Chondrocyte (in vitro differentiated cells): ENCODE measurements at regions not wholly inside any gene's neighbourhood (a gene's known extent, or its start where the extent isn't known, plus 50 kb on each side); places are given as distances from the start of the nearest gene placed in this dataset.

Source experiments
- DNase-seq: peaks from one replicate; pipeline ENCODE4 v3.0.0; 2021; ENCODE audit warnings: mixed read lengths, low spot score
- H3K27ac Mint-ChIP-seq: one replicate; pipeline ENCODE4 v1.8.0; 2021; ENCODE audit warnings: mild to moderate bottlenecking, moderate library complexity, mixed read lengths; ENCODE audit not compliant: unreplicated experiment
- H3K27me3 Mint-ChIP-seq: 2 replicates; pipeline ENCODE4 v1.8.0; 2021; ENCODE audit warnings: low read depth, mixed read lengths
- H3K36me3 Mint-ChIP-seq: 2 replicates; pipeline ENCODE4 v1.8.0; 2021; ENCODE audit warnings: low read depth, mixed read lengths
- H3K4me1 Mint-ChIP-seq: 2 replicates; pipeline ENCODE4 v1.8.0; 2021; ENCODE audit warnings: low read depth, mild to moderate bottlenecking, mixed read lengths
- H3K4me3 Mint-ChIP-seq: one replicate; pipeline ENCODE4 v1.8.0; 2021; ENCODE audit warnings: mild to moderate bottlenecking, moderate library complexity, mixed read lengths; ENCODE audit not compliant: unreplicated experiment
- H3K9me3 Mint-ChIP-seq: 2 replicates; pipeline ENCODE4 v1.8.0; 2021; ENCODE audit warnings: low read depth, mixed read lengths
- TF ChIP-seq, protein P1 (sequence below): fragments of 200-600 bp; sonication (generic); IDR thresholded peaks from 2 replicates; pipeline ENCODE4 v1.5.0; 2021; ENCODE audit warnings: antibody characterized with exemption, mild to moderate bottlenecking, moderate library complexity

DNA sequence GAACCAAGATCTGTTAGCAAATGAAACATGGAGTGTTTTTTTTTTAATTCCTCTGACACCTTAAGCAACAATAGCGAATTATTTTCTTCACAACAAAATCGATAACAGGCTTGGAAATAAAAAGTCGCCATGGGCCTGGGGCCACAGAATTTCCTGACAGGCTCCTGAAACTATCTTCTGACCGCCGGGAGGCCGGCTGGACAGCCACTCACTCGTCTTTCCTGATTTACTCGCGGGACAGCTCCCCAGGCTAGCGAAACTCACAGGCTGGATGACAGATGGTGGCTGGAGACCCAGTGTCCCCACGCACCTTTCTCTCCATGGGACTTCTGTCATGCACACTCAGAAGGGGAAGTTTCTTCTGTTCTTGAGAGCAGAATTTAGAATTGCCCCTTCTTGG is 143.3 kb upstream of the IRX2 start:
- Mint-ChIP-seq H3K9me3 (peaks cover 8% of the 10 kb centered on the region), H3K4me1 (no peaks in the 10 kb centered on the region), H3K27ac (no peak overlapping the region), H3K27me3 (no peaks in the 10 kb centered on the region), H3K36me3 (no peaks in the 10 kb centered on the region), H3K4me3 (no peak overlapping the region)
- TF ChIP-seq, protein P1, sequence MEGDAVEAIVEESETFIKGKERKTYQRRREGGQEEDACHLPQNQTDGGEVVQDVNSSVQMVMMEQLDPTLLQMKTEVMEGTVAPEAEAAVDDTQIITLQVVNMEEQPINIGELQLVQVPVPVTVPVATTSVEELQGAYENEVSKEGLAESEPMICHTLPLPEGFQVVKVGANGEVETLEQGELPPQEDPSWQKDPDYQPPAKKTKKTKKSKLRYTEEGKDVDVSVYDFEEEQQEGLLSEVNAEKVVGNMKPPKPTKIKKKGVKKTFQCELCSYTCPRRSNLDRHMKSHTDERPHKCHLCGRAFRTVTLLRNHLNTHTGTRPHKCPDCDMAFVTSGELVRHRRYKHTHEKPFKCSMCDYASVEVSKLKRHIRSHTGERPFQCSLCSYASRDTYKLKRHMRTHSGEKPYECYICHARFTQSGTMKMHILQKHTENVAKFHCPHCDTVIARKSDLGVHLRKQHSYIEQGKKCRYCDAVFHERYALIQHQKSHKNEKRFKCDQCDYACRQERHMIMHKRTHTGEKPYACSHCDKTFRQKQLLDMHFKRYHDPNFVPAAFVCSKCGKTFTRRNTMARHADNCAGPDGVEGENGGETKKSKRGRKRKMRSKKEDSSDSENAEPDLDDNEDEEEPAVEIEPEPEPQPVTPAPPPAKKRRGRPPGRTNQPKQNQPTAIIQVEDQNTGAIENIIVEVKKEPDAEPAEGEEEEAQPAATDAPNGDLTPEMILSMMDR = no peak
- peak; percentile 60 for DNase-seq

DNA sequence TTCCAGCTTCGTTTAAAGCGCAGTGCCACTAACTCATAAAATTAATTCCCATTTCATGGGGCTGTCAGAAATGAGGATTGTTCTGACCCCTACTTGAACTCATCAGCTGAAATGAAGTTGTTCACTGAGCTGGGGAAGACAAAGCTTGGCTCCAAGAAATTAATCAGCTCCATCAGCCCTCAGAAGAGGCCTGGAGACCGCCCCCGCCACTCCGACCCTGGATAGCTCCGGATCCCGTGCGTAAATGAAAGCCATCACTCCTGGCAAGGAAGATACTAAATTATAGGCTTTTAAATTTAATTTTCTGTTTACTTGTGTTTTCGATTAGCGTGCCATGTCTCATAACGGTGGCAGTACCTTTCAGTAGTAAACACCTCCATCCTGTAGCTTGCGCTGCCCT is 142.8 kb upstream of the IRX2 start:
- H3K27ac Mint-ChIP-seq = no peak overlapping the region
- TF ChIP-seq, protein P1 = no peak
- no peaks in the 10 kb centered on the region for H3K4me1 Mint-ChIP-seq
- DNase-seq = peak; percentile 27
- no peak overlapping the region for H3K4me3 Mint-ChIP-seq
- H3K27me3 Mint-ChIP-seq = no peaks in the 10 kb centered on the region
- H3K9me3 Mint-ChIP-seq = peaks cover 8% of the 10 kb centered on the region
- no peaks in the 10 kb centered on the region for H3K36me3 Mint-ChIP-seq

DNA sequence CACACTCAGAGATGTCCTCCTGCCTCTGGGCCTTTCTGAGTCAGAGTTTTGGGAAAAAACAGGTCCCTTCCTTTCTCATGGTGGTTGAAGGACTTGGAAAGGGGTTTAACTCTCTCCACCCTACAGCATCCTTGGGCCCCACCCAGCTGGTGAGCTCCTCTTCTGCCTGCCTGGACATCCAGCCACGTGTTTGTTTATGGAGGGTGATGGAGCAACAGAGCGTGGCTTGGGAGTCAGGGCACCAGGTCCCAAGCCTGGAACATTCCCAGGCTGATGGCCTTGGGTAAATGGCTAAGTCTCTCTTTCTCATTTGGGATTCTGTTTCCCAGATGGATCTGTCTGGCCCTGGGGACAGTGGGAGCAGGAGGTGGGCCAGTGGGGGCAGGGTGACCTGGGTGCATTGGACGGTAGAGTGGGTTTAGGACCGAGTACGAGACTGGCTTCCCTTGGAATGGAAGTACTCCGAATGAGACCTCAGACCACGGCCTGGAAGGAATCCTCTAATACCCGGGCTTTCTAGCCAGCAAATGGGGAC is 141.1 kb upstream of the IRX2 start:
- Mint-ChIP-seq H3K27ac (no peak overlapping the region), H3K9me3 (peaks cover 8% of the 10 kb centered on the region), H3K4me3 (no peak overlapping the region), H3K4me1 (no peaks in the 10 kb centered on the region), H3K36me3 (no peaks in the 10 kb centered on the region), H3K27me3 (no peaks in the 10 kb centered on the region)
- no peak for DNase-seq
- TF ChIP-seq, protein P1 = no peak

DNA sequence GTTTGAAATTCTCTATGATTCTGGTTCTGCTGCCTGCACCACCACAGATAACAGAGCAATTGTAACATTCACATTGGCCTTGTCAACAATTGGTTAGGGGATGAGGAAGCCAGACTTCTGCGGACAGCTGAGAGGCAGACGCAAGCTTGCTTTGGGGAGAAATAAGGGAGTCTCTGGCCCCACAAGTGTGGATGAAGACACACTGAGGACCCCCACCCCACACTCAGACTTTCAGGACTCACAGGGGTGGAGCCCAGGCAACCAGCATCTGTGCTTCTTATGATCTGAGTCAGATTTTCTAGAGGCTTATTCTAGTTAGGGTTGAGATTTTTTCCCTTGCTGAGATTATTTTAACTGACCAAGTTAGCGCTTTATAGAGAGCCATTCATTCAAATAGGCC is 140.3 kb upstream of the IRX2 start:
- H3K27ac Mint-ChIP-seq = no peak overlapping the region
- DNase-seq = no peak
- no peaks in the 10 kb centered on the region for H3K36me3 Mint-ChIP-seq
- peaks cover 8% of the 10 kb centered on the region for H3K9me3 Mint-ChIP-seq
- H3K27me3 Mint-ChIP-seq = no peaks in the 10 kb centered on the region
- H3K4me3 Mint-ChIP-seq = no peak overlapping the region
- TF ChIP-seq, protein P1 = no peak
- H3K4me1 Mint-ChIP-seq = no peaks in the 10 kb centered on the region

DNA sequence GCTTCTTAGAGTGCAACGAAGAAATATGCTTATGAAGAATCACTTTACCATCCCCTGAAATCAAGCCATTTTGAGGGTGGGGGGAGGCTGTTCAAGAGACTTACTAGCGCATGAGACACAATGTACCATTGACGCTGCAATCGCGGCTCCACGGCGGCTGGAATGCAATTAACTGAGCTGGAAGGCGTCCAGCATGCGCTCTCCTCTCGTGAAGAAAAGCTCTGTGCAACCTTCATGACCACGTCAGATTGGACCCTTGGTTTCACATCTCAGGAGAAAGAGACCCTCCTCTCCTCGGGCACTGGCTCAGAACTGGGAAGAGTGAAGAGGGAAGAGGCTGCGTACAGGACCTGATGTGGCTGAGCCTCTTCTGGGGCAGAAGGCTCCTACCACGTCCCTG is 138.5 kb upstream of the IRX2 start:
- peaks cover 8% of the 10 kb centered on the region for H3K9me3 Mint-ChIP-seq
- no peaks in the 10 kb centered on the region for H3K27me3 Mint-ChIP-seq
- no peaks in the 10 kb centered on the region for H3K36me3 Mint-ChIP-seq

More for the DNA sequence above, 138.5 kb upstream of the IRX2 start:
- Mint-ChIP-seq H3K4me3 (no peak overlapping the region), H3K4me1 (no peaks in the 10 kb centered on the region), H3K27ac (no peak overlapping the region)
- DNase-seq = peak; percentile 47
- TF ChIP-seq, protein P1 = no peak
